Neural cell (in vitro differentiated cells): ENCODE measurements at regions not wholly inside any gene's neighbourhood (a gene's known extent, or its start where the extent isn't known, plus 50 kb on each side); places are given as distances from the start of the nearest gene placed in this dataset.

ENCODE experiments used
- H2AFZ ChIP-seq: fragments of 200-600, 300-800 bp; sonication (generic), shearing (Covaris generic); 2 replicates; pipeline ENCODE4 v1.6.0; 2014; ENCODE audit warnings: low read depth, mild to moderate bottlenecking, antibody characterized with exemption, low read length, moderate library complexity
- H3F3A ChIP-seq: fragments of 200-600 bp; shearing (Covaris generic); 2 replicates; pipeline ENCODE4 v1.6.1; 2016; ENCODE audit warnings: mild to moderate bottlenecking, moderate library complexity, mixed read lengths, antibody characterized with exemption, low read length; ENCODE audit not compliant: insufficient read depth, poor library complexity, severe bottlenecking
- H3K27ac ChIP-seq: fragments of 200-600, 300-800 bp; sonication (generic), shearing (Covaris generic); 2 replicates; pipeline ENCODE4 v1.5.1; 2014; ENCODE audit warnings: mild to moderate bottlenecking, low read length, moderate library complexity
- H3K27me3 ChIP-seq: fragments of 300-800, 200-600 bp; sonication (generic), shearing (Covaris generic); 2 replicates; pipeline ENCODE4 v1.6.0; 2014; ENCODE audit warnings: mild to moderate bottlenecking, low read depth, low read length, moderate library complexity; ENCODE audit not compliant: insufficient read depth
- H3K36me3 ChIP-seq: fragments of 300-800, 200-600 bp; sonication (generic), shearing (Covaris generic); 2 replicates; pipeline ENCODE4 v1.5.1; 2014; ENCODE audit warnings: mild to moderate bottlenecking, antibody characterized with exemption, low read length, moderate library complexity; ENCODE audit not compliant: insufficient read depth
- H3K4me2 ChIP-seq: fragments of 300-800, 200-600 bp; sonication (generic), shearing (Covaris generic); 2 replicates; pipeline ENCODE4 v1.6.0; 2014; ENCODE audit warnings: mild to moderate bottlenecking, low read length
- H3K4me3 ChIP-seq: fragments of 300-800, 200-600 bp; sonication (generic), shearing (Covaris generic); 2 replicates; pipeline ENCODE4 v1.5.1; 2014; ENCODE audit warnings: mild to moderate bottlenecking, low read length, moderate library complexity
- H3K79me2 ChIP-seq: fragments of 200-600 bp; shearing (Covaris generic); replicated peaks from 2 replicates; pipeline ENCODE4 v1.6.0; 2014; ENCODE audit warnings: mild to moderate bottlenecking, low read length, moderate library complexity; ENCODE audit not compliant: insufficient read depth
- H3K9ac ChIP-seq: fragments of 300-800, 200-600 bp; sonication (generic), shearing (Covaris generic); 2 replicates; pipeline ENCODE4 v1.6.1; 2016; ENCODE audit warnings: mild to moderate bottlenecking, low read length, mixed read lengths
- H3K9me2 ChIP-seq: fragments of 200-600 bp; shearing (Covaris generic); 2 replicates; pipeline ENCODE4 v1.6.1; 2016; ENCODE audit warnings: mild to moderate bottlenecking, low read length, mixed read lengths; ENCODE audit not compliant: insufficient read depth
- H3K9me3 ChIP-seq: fragments of 200-600, 300-800 bp; sonication (generic), shearing (Covaris generic); 2 replicates; pipeline ENCODE4 v1.6.1; 2016; ENCODE audit warnings: mild to moderate bottlenecking, mixed run types, low read length, moderate library complexity, mixed read lengths
- H4K20me1 ChIP-seq: fragments of 200-600 bp; shearing (Covaris generic); 2 replicates; pipeline ENCODE4 v1.6.1; 2016; ENCODE audit warnings: mild to moderate bottlenecking, mixed run types; ENCODE audit not compliant: insufficient read depth
- CTCF ChIP-seq: fragments of 450-650 bp; IDR thresholded peaks from 2 replicates; pipeline ENCODE4 v1.5.1; 2014; ENCODE audit warnings: antibody characterized with exemption, mild to moderate bottlenecking, moderate library complexity; ENCODE audit not compliant: poor library complexity, severe bottlenecking
- EP300 ChIP-seq: fragments of 450-650 bp; conservative IDR thresholded peaks from 2 replicates; pipeline ENCODE4 v1.6.1; 2014; ENCODE audit warnings: antibody characterized with exemption, mild to moderate bottlenecking, moderate library complexity; ENCODE audit not compliant: poor library complexity, severe bottlenecking
- EZH2 ChIP-seq: fragments of 200-600, 300-800 bp; shearing (Covaris generic), sonication (generic); IDR thresholded peaks from 2 replicates; pipeline ENCODE4 v1.6.1; 2014; ENCODE audit warnings: antibody characterized with exemption, low read length, borderline replicate concordance, mild to moderate bottlenecking; ENCODE audit not compliant: insufficient read depth, poor library complexity, severe bottlenecking
- MXI1 ChIP-seq: fragments of 450-650 bp; conservative IDR thresholded peaks from 2 replicates; pipeline ENCODE4 v1.6.1; 2014; ENCODE audit warnings: antibody characterized with exemption, mild to moderate bottlenecking; ENCODE audit not compliant: poor library complexity, severe bottlenecking
- POLR2AphosphoS5 ChIP-seq: IDR thresholded peaks from 2 replicates; pipeline ENCODE4 v1.6.1; 2012
- RAD21 ChIP-seq: fragments of 450-650 bp; conservative IDR thresholded peaks from 2 replicates; pipeline ENCODE4 v1.6.1; 2014; ENCODE audit warnings: antibody characterized with exemption, mild to moderate bottlenecking, moderate library complexity
- SMC3 ChIP-seq: fragments of 450-650 bp; conservative IDR thresholded peaks from 2 replicates; pipeline ENCODE4 v1.6.1; 2014; ENCODE audit warnings: antibody characterized with exemption, mild to moderate bottlenecking, moderate library complexity; ENCODE audit not compliant: poor library complexity
- TAF1 ChIP-seq: IDR thresholded peaks from 2 replicates; pipeline ENCODE4 v1.6.1; 2012; ENCODE audit warnings: low read depth
- TF ChIP-seq, protein P1 (sequence below): IDR thresholded peaks from 2 replicates; pipeline ENCODE4 v1.6.1; 2012; ENCODE audit warnings: borderline replicate concordance

DNA sequence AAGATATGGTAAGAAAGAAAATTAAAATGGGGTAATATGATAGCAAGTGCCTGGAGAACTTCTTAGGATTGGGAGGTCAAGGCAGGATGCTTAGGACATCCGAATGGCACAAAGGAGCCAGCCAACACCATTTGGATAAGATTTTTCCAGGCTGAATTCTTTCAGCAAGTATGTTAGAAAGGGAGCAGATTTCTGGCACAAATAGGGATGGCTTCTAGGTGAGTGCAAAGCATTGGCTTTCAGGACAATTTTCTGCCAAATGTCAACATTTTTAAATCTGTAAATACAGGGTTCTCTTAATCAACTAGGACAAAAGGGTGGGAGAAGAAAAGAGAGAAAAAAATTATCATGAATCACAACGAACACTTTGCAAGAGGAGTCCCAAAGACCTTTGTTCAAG, 409.1 kb downstream of the GPAM start:
- Histone ChIP-seq H3K36me3 (no peaks in the 10 kb centered on the region), H3K27ac (peak overlapping the region; percentile 66), H3K4me2 (no peak overlapping the region), H3K9me3 (no peaks in the 10 kb centered on the region), H2AFZ (no peak overlapping the region), H3K9ac (no peak overlapping the region), H3K4me3 (no peak overlapping the region), H3K9me2 (no peaks in the 10 kb centered on the region), H3F3A (peaks cover 6% of the 10 kb centered on the region), H4K20me1 (no peaks in the 10 kb centered on the region), H3K27me3 (no peaks in the 10 kb centered on the region), H3K79me2 (no peaks in the 10 kb centered on the region)
- TF ChIP-seq CTCF (no peak), POLR2AphosphoS5 (no peak), MXI1 (no peak), RAD21 (no peak), SMC3 (no peak), EZH2 (no peak), EP300 (no peak), TAF1 (no peak)
- TF ChIP-seq, protein P1, sequence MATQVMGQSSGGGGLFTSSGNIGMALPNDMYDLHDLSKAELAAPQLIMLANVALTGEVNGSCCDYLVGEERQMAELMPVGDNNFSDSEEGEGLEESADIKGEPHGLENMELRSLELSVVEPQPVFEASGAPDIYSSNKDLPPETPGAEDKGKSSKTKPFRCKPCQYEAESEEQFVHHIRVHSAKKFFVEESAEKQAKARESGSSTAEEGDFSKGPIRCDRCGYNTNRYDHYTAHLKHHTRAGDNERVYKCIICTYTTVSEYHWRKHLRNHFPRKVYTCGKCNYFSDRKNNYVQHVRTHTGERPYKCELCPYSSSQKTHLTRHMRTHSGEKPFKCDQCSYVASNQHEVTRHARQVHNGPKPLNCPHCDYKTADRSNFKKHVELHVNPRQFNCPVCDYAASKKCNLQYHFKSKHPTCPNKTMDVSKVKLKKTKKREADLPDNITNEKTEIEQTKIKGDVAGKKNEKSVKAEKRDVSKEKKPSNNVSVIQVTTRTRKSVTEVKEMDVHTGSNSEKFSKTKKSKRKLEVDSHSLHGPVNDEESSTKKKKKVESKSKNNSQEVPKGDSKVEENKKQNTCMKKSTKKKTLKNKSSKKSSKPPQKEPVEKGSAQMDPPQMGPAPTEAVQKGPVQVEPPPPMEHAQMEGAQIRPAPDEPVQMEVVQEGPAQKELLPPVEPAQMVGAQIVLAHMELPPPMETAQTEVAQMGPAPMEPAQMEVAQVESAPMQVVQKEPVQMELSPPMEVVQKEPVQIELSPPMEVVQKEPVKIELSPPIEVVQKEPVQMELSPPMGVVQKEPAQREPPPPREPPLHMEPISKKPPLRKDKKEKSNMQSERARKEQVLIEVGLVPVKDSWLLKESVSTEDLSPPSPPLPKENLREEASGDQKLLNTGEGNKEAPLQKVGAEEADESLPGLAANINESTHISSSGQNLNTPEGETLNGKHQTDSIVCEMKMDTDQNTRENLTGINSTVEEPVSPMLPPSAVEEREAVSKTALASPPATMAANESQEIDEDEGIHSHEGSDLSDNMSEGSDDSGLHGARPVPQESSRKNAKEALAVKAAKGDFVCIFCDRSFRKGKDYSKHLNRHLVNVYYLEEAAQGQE: no peak

DNA sequence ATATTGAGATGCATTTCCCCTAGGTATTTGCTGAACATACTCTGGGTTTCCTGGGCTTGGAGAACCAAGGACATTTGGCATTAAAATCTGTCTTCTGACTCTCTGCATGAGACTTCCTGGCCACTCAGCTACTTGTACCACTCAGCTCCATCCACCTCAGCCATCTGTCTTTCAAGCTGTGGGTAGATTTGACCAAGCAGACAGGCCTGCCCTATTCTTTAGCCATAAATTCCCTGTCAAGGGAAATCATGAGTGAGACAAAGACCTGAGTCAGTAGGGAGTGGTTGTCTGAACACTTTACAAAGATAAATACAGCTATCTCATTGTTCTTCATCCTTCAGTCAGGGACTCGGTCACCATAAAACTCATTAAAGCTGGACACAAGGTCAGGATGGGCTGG, 399.1 kb downstream of the GPAM start:
- TF ChIP-seq EZH2 (no peak), POLR2AphosphoS5 (no peak), MXI1 (no peak), EP300 (no peak), RAD21 (no peak), SMC3 (no peak), TAF1 (no peak), CTCF (no peak)
- TF ChIP-seq, protein P1: no peak
- Histone ChIP-seq H3K27ac (no peak overlapping the region), H3K79me2 (no peaks in the 10 kb centered on the region), H3F3A (no peaks in the 10 kb centered on the region), H2AFZ (no peak overlapping the region), H3K9me2 (no peaks in the 10 kb centered on the region), H3K9ac (no peak overlapping the region), H4K20me1 (no peaks in the 10 kb centered on the region), H3K27me3 (no peaks in the 10 kb centered on the region), H3K4me3 (no peak overlapping the region), H3K36me3 (no peaks in the 10 kb centered on the region), H3K4me2 (no peak overlapping the region), H3K9me3 (no peaks in the 10 kb centered on the region)
